Hippocampal formation (tissue), 2 donors: ENCODE measurements at regions not wholly inside any gene's neighbourhood (a gene's known extent, or its start where the extent isn't known, plus 50 kb on each side); places are given as distances from the start of the nearest gene placed in this dataset.

Experiments used
- DNase-seq, 2 donors: peaks; one replicate each; lab custom pipeline; 2025; lab: John Stamatoyannopoulos, UW

DNA sequence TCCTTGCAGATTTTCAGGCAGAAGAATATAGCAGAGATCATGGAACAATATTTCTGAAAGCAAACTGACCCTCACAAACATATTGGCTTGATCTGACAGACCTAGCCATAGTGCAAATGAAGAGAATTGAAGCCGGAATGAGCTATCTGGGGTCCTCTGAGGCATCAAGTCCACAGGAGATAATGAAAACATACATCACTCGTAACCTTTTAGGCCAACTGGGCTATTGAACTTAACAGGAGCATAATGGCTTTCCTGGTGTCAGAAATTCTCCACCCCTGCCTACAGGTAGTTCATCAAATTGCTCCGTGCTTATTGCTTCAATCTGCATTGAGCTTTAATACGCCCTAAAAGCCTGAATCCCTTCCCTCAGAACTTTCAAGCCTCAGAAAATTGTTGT is 1414.6 kb upstream of the TENM4 start:
- DNase-seq: no peak

DNA sequence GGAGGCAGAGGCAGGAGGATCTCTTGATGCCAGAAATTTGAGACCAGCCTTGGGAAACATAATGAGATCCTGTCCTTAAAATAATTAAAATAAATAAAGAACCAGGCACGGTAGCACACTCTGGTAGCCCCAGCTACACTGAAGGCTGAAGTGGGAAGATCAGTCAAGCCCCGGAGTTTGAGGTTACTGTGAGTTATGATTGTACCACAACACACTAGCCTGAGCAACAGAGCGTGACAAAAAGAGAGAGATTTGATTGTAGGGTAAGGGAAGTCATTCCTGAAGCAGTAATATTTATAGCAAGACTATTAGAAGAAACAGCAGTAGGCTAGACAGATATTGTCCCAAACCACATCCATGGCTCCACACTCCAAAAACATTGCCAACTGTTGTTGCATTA is 1408.4 kb upstream of the TENM4 start:
- DNase-seq: no peak

DNA sequence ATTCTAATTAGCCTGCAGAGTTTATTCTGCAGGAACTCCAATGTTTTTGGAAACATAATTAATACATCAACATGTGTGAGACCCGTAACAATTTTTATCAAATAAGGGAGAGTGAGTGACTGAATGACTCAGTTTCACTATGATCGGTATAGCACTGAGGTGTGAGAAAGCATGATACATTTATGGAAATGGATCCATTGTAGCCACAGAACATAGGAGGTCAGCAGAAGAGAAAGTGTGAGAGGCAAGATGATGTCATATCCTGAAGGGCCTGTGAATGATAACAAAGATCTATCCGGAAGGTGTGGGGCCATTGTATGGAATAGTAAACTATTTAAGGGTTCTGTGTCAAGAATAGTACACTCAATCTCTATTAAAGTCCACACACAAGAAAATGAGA is 1406.1 kb upstream of the TENM4 start:
- DNase-seq: no peak

DNA sequence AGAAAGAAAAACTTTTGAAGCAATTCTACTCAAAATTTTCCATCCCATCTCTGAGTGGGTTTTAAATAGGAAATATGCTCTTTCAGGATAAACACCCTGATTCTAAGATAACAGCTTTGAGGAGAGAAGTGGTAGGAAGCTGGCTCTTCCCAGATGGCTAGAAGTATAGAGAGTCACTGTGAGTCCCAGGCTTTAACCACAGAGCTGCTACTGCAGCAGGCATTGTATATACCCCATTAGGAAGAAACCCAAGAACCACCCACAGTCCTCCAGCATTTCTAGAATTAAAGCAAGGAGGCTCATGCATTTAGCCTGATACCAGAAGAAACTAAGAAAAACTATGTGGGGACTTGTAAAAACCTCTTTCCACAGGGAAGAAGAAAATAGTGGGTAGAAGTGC is 1405.6 kb upstream of the TENM4 start:
- peak in 1 of 2 donors; percentile 19 for DNase-seq

DNA sequence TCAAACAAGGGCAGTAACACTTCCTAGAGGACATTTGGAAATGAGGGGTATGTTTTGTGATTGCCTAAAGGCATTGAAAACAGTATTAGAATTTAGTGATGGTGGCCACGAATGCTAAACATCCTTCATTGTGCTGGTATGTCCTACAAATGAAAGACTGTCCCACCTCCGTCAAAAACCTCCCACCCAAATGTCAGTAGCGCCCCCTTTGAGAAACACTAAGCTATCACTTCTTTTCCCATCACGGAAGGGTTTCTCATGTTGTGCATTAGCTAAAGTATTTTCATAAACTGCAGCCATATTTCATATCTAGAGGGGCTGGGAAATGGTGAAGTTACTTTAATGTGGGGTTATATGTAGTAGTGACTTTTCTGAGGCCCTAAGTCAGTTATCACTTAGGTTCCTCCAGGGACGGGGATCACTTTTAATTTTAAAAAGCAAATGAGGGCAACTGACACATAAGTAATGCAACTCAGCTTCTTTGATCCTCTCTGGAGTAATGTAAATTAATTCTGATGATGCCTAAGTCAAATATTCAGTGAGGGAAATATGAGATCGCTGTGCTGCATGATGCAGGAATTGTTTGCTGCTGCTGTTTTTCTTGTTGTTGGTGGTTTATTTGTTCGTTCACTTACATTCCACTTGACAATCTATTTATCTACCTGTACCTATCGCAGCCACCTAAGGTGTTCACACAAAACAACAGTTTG is 1403.4 kb upstream of the TENM4 start:
- no peak for DNase-seq

DNA sequence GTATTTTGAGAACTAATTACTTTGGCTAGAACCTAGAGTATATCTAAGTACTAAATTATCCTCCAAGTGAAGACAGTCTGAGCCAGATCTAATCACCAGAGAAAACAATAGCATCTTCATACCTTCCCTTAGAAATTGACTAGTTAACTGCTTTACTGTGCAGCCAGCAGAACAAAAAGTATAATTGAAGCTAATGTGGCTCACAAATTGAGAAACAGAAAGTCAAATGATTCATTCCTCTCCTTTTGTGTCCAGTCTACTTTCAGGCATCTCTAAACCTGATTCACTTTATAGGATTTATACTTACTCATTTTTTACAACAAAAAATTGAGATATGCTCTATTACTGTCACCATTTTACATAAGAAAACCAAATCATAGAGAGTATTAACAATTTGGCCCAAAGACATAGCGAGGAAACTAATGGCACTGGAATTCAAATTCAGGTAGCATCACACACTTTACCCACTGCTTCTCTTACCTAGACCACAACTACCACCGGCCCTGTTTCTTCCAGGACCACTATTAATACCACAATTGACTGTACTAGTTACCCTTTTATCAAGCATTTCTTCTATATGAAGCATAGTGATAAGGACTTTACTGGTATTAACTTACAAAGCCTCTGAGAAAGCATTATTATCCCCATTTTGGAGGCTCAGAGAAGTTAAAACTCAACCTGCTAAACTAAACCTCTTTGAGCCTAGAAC is 1402.6 kb upstream of the TENM4 start:
- no peak for DNase-seq

DNA sequence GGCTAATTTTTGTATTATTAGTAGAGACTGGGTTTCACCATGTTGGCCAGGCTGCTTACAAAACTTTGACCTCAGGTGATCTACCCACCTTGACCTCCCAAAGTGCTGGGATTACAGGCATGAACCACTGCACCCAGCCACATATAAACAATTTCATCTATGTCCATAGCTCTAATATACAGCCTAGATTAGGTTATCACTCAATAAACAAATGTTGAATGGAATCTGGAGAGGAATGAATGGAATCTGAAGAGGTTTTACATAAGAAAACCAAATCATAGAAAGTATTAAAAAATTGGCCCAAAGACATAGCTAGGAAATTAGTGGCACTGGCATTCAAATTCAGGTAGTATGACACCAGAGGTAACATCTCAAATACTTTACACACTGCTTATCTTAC is 1401.4 kb upstream of the TENM4 start:
- DNase-seq: no peak

DNA sequence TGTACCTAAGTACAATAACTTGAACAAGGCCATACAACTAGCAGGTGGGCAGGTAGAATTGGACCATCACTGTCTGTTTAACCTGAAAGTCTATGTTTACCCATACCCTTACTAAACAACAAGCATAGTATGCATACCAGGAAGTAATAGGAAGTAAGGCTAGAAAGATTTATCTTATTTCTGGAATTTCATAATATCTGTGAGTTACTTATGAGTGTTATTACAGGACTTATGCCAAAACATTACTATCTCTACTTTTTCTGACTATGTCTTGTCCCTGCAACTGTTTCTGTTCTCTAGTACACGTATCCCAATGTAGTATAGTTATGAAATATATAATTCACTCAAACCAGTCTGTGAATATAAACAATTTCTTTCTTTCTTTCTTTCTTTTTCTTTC is 1400.8 kb upstream of the TENM4 start:
- DNase-seq: no peak

DNA sequence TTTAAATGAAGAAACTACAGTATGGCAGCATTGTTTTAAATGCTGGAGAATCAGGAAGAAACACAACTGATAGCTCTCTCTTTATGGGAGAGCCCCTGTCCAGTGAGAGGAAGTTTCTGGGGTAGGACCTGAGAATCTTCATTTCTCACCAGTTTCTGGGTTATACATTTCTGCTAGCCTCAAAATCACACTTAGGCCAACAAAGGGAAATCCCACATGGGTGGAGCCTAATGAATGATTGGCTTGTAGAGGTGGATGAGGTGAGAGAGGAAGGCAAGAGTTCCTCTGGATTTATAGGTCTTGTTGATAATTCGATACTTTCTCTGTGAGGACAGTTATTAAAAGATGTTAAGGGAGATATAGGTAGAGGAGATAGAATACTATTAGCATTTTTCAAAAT is 1397.3 kb upstream of the TENM4 start:
- no peak for DNase-seq

DNA sequence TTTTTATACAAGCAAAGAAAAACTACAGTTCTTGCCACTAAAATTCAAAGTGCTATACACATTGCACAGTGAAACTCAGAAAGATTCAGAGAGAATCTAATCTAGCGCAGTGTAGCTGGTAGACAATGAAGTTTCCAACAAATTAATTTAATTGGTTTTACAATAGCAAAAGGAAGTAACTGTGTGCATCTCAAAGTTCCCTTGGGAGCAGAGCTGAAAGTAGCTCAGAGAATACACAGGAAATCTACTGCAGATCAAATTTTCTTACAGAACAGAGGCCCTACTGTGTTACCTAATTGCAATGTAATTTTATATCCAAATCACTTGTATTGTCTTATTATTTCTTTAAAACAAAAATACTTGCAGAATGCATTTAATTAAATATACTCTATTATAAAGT is 1396.2 kb upstream of the TENM4 start:
- no peak for DNase-seq

DNA sequence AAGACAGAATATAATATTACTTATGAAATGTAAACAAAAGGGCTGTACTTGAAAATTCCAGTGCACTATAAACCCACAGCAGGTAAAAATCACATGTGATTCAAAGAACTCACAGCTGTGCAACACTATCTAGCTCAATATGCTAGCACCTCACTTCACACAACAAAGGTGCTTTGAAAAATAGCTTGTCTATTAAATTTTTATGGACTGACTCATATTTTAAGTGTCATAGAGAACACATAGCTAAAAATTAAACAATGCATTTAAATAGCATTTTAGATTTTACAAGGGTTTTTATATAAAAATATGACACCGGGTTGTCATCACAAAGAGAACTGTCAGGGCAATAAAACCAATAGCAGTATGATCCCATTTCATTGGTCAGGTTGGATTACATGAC is 1390.5 kb upstream of the TENM4 start:
- DNase-seq: no peak

DNA sequence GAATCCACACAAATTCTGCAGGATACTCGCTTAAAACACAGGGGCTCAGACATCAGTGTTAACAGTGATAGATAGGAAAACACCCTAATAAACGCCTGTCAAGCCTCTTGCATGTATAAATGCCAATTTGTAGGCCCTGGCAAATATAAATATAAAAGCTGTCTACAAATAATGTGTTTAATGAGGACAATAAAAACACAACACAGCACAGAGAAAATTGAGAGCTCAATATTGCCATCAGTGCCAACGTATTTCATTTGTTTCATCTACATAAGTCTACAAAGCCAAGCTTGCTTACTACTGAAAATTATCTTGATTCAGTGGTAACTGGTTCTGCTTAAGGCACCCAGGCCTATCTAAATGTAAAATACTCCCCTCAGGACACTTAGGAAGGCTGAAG is 1387.0 kb upstream of the TENM4 start:
- no peak for DNase-seq

DNA sequence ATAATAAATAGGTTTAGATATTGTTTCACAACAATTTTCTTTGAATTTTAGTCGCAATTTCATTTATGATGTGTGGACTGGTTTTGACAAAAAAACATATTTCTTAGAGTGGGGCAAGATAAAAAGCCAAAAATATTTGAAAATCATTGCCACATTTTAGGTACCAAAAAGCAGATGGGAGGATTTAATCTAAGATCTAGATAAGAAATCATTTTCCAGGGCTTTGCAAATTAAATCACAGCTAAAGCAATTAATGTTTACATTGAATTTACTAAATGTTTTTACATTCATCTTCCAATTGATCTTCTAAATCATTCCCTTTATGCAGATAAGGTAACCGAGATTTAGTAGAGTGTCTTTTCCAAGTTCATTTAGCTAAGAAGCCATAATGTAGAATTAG is 1386.0 kb upstream of the TENM4 start:
- DNase-seq: no peak

DNA sequence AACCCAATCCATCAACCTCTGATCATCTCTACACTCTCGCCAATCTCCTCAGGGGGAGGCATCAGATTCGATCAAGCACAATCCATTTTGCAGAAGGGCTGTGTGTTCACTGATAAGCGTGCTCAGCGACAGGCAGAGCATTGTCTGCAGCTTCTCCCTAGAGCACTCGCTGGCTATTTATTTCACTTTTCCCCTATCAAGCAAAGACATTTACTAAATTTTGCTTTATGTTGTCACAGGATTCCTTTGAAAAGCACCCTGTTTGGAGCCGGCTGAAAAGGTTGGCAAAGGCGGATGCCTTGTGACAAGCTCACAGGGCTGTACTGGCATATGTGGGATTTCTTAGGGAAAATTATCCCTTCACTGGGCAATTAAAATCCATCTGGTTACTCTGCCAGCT is 1381.5 kb upstream of the TENM4 start:
- no peak for DNase-seq

DNA sequence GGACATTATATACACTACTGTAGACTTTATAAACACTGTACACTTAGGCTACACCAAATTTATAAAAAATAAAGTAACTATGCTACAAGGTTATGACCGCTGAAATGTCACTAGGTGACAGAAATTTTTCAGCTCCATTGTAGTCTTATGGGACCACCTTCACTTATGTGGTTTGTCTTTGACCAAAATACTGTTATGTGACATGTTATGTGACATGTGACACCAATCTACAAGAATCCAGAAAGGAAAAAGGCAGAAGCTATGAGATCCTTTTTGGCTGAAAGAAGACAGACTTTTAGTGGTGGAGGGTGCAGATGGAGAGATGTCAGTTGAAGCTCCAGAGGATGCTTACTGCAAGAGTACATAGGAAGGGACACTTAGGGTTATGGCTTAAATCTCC is 1378.4 kb upstream of the TENM4 start:
- no peak for DNase-seq

DNA sequence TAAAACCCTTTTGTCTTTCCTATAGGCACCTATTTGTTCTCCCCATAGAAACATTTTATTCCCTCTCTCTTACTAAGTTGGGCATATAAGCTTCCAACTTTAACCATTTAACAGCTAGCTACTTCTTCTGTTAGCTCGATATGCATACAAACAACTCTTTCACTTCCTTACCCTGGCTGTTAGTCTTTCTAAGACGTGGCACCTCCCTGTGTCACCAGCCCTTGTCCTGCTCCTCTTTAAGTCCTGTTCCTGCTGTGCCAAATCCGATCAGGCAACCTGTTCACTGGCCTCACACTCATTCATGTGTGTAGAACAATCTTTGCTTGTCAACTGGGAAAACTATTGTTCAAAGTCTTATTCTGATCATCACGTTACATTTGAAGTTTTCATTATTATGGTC is 1376.1 kb upstream of the TENM4 start:
- DNase-seq: no peak

DNA sequence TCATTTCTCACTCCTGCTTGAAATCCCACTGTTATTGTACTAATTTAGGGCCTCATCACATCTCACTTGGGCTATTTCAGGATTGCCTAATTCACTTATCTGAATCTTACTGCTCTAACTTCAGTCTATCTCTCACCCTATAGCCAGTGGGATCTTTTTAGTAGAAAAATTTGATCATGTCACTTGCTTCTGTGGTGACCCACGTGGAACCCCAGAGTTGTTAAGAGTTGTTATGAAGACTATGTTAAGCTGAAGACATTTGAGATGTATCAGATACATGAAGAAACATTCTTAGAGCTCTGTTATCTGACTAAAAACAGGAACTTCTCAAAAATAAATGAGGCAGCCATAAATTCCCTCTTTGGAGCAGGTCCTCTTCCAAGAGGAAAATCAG is 1375.6 kb upstream of the TENM4 start:
- no peak for DNase-seq

DNA sequence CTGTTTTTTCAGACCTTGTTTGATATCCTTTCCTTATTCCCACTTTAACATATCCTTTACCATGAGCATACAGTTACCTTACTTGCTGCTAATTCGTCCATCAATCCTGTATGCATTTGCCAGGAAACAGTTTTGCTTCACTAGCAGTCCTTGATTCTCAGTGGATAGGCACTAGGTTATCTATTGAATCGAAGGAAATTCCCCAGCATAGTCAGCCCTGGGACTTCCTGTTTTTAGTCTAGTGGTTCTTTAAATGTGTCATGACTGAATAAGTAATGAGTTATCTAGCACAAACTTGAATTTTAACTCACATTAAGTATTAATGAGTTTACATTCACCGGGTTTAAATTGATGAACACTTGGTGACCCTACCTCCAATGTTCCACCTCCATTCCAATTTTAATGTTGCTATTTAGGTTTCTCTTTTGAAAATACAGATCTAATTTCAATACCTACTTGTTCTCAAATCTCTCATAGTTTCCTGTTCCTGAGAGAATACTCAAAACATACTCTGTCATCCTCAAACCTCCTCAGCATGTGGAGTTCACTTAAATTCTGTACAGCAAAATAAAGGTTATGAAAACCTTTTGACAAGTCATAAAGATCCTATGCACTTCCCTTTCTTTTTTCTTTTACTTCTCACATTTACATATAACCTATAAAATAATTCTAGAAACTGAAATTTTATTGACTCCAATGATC is 1375.1 kb upstream of the TENM4 start:
- DNase-seq: no peak

DNA sequence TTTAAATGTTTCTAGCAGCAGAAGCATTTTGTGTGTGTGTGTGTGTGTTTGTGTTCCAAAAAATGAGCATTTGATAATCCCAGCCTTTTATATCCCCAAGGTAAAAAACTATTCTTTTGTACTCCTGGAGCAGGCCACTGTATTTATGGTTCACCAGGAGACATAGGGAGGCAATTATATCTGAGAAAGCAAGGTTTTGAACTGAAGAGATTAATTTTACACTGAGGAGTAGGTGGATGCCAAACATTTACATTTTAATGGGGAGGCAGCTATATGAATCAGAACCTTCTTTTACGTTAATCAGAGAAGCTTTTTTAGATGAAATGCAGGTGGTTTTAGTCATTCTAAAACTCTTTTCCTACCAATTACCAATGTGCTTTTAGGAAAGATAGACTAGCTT is 1374.0 kb upstream of the TENM4 start:
- DNase-seq: no peak

DNA sequence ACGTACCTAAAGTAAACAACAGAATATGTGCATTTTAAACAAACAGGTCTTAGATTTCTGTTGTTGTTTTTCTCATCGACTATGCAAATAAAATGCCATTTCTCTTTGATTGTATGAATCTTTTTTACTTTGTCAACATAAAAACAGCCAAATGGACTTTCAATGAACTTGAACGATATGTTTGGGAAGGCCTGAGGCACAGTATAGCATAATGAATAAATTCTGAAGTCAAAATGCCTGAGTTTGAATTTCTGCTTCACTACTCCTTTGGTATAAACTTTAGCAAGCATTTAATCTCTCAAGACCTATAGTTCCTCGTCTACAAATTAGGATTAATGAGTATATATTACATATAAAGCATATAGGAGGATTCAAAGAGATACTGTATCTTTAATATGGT is 1369.9 kb upstream of the TENM4 start:
- no peak for DNase-seq

DNA sequence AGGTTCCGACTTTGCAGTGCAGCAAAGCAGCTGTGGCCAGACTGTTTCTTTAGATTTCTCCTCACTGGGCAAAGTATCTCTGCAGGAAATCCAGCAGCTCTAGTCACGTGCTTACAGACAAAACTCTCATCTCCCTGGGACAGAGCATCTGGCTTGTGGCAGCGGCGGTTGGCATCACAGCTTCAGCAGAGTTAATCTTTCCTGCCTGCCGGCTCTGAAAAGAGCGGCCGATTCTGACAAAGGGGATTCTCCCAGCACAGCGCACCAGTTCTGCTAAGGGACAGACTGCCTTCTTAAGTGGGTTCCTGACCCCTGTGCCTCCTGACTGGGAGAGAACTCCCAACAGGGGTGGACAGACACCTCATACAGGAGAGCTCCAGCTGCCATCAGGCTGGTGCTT is 1357.3 kb upstream of the TENM4 start:
- no peak for DNase-seq

DNA sequence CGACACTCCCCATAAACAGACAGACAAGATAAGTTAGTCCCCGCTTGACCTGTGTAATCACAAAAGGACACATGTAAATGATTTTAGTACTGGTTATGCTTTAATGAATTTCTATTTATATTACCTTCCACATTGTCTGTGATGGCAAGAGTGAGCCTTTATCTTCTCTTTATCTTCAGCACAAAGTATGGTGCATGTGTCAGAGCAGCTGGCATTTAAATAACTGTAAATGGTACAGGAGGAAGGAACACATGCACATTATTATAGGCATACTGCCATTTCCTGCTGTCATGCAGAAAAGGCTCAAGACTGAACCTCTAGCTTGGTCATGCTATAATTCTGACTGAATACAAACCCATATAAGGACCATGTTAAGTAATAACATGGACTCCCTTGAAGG is 1342.7 kb upstream of the TENM4 start:
- DNase-seq: no peak

DNA sequence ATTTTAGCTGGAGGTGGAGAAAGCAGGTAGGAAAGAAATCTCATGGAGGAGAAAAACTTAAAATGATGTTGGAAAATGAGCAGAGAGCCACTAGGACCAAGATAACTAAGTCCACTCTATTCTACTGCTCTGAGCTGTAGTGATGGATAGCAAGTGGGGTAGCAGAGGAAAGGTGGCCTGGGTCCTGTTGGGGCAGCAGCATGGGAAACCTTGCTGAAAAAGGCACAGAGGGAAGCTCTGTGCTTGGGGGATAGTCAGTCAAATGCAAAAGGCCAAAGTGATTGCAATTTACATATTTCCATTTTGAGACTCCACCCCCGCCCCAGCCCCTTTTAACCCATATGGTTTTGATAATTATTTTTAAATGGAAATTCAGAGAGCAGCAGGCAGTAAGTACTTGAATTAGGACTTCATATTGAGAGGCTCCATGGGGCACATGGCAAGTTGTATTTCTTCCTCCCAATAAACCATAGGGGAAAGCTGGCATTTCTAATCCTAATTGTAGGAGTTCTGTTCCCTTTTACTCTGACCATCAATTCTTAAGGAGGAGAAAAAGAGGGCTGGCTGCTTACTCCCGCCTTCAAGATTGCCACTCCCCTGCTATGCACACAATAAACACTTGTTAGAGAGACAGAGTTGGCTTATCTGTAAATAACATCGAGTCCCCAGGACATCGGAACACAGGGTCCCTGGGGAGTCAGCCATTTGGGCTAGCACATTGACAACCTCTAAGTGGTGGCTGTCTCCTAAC is 1341.5 kb upstream of the TENM4 start:
- DNase-seq: no peak
